ENCODE measurements at regions not wholly inside any gene's neighbourhood (a gene's known extent, or its start where the extent isn't known, plus 50 kb on each side); places are given as distances from the start of the nearest gene placed in this dataset.

GRCh38 chr7:15755061-15755460, 68.6 kb upstream of the MEOX2 start:
- no peak for TF ChIP-seq CTCF (IDR thresholded peaks at IDR 0.05)
- no peak for TF ChIP-seq POLR2A (IDR thresholded peaks at IDR 0.05)
